HG03060 (cell line): ENCODE measurements at regions not wholly inside any gene's neighbourhood (a gene's known extent, or its start where the extent isn't known, plus 50 kb on each side); places are given as distances from the start of the nearest gene placed in this dataset.
"Not testable (repeated sequence)": the region's sequence is repeated elsewhere in the genome, so short reads cannot be mapped to it uniquely, and the experiment has no call there.

Experiments used
- ATAC-seq: cut with Tn5 transposase; IDR thresholded peaks from one replicate; pipeline ENCODE4 v1.9.1; 2021; ENCODE audit warnings: low read depth, moderate number of reproducible peaks; ENCODE audit not compliant: unreplicated experiment

DNA sequence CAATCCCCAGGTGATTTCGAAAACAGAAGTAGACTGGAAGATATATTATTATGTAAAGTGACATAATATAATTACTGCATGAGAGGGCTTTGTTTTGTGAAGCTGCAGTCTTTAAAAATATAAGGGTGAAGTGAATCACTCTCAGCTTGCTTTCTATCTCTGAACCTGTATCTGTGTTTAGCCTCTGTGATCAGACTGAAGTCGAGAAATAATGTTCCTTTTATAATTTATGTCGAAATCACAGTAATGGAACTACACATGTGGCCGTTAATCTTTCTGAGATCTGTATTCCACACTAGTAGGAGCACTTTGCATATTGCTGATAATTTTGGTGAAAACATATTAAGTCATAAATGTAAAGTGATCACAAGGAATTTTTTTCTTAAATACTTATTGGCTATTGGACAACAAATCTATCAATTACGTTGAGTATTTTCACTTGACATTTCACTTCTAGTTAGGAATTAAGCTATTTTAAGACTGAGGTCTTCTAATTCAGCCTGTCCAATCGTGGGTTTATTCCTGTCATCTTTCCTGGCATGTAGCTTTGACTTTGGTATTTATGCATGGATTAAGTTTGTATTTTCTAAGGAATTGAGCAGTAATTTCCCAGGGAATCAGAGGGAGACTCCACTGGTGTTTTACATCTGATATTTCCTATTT lies 268.2 kb upstream of the POT1 start:
- ATAC-seq = no peak

DNA sequence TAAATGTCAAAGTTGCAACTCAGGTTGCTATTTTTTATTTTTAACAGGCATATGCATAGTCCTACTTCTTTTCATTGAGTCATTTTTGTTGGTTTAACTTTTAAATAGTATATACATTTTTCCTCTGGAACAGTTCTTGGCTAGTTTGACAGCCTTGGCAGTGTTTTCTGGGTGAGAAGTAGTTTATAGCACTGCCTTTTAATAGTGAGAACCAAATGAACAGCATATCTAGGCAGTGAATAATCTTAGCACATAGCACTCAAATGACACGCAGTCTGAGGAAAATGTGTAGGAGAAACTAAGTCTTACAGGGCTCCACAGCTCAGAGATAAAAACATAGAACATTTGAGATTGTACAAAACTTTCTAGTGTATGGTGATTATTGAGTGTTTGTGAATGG lies 265.5 kb upstream of the POT1 start:
- ATAC-seq = no peak

DNA sequence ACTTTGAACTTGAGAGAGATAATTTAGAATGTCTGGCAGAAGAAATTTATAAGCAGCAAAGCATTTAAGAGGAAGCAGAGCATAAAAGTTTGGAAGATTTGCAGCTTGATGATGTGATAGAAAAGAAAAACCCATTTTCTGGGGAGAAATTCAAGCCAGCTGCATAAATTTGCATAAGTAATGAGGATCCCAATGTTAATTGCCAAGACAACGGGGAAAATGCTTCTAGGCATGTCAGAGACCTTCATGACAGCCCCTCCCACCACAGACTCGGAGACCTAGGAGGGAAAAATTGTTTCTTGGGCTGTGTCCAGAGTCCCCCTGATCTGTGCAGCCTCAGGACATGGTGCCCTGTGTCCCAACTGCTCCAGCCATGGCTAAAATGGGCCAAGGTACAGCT lies 263.6 kb upstream of the POT1 start:
- no peak for ATAC-seq

DNA sequence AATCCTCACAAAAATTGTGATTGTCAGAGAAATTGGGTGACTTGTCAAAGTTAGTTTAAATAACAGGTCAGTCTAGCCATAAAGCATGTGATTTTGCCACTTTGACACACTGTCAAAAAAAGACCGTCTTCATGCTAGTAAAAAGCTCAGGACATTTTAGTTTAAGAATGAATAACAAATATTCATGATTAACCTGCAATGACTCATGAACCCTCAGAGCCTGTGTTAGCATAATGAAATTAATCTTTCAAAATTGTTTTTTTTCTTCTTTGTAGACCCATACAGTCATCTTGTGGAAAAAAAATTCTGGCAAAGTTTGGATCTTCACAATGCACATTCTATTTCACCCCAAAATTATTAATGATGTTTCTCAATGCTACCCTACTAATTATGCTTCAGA lies 255.2 kb upstream of the POT1 start:
- no peak for ATAC-seq

GRCh38 chr7:125181569-125182267 lies 252.1 kb upstream of the POT1 start:
- ATAC-seq = not testable (repeated sequence)

GRCh38 chr7:125173571-125173970 lies 243.9 kb upstream of the POT1 start:
- ATAC-seq = no peak

- no peak for ATAC-seq
These were observed 239.5 kb upstream of the POT1 start for GRCh38 chr7:125169088-125169487.

DNA sequence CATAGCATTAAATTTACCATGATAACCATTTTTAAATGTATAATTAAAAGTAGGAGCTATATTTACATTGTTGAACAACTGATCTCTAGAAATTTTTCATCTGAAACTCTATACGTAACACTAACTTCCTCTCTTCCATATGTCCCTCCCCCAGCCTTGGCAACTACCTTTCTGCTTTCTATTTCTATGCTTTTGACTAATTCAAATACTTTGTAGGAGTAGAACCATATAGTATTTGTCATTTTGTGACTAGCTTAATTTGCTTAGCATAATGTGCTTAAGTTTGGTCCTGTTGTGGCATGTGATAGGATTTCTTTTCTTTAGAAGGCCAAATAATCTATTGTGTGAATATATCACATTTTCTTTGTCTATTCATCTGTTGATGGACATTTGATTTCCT lies 225.3 kb upstream of the POT1 start:
- no peak for ATAC-seq

DNA sequence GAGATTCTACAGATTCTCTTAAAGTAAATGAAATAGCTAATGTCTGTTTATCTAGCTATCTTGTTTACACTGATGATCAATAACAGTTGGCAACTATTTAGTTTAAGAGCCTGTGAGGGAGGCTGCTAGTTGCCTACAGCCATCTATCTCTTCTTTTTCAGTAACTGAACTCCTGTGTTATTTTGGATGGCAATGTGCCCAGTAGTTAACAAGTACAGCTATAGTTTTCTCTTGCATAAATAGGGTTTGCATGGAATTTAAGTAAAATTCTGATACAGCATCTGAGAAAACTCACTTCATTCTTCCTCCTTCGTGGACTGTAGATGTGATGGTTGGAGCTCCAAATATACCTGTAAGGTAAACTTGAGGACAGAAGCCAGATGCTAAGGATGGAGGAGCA lies 219.5 kb upstream of the POT1 start:
- ATAC-seq = no peak

GRCh38 chr7:125147047-125147446 lies 217.4 kb upstream of the POT1 start:
- no peak for ATAC-seq

DNA sequence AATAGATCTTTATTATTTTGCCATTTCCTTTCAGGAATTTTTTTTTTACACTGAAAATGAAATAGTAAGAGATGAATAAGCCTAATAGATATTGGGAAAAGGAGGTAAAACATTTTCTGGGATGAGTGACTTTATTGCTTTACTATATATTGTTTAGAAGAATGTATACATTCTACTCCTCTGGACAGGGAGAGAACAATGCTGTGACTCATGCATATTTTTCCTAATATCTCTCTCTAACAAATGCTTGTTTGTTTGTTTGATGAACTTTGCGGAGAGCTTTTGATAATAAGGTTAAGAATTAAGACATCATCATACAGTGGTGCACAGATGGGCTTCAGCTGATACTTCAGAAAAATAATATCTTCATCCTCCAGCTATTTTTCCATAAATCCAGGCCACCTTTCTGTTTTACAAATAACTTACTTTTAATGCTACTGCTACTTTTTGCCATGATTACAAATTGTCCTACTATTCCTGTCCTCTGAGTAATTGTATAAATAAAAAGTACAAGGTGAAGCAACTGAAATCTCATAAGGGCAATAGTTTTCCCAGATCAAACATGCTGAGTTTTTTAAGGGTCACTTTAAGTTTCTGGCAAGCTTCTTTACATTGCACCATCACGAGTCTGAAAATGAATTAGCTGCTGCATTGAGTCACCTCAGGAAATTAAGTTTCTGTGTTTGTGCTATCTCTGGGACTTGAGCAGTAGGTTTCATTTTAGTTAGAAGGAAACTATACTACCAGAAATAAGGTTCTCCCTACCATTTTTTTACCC lies 207.3 kb upstream of the POT1 start:
- no peak for ATAC-seq

DNA sequence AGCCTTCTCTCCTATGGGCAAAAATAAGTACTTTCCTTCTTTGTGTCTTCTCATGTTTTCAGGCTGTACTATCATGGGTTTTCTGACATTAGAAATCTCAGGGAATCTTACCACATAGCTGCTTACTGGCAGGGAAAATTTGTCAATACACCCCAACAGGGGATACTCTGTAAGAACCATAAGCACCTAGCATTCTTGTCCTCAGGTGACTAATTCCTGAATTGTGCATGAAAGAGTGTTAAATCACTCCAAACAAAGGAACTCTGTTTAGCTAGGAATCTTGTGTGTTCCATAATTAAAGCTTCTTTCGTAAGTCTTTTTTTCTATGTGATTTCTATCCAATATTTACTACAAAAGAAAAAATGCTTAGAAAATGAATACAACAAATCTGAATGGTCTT lies 206.7 kb upstream of the POT1 start:
- ATAC-seq = no peak

- no peak for ATAC-seq
These were observed 200.5 kb upstream of the POT1 start for GRCh38 chr7:125130173-125130572.

DNA sequence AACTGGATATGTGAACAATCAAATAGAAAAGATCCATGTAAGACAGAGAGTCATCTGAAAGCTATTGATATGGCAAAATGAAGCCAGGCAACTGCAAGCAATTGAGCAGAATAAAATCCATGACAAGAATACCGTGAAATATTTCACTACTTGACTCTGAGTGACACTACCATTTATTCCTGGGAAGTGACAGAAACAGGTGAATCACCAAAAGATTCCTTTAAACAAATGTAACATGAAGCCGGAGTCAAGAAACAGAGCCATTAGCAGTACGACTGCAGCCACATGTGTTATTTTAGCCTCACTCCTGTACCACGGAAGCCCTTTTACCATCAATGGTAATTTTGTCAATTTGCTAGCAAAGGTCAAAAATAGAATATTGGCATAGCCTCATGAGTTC lies 197.7 kb upstream of the POT1 start:
- no peak for ATAC-seq

DNA sequence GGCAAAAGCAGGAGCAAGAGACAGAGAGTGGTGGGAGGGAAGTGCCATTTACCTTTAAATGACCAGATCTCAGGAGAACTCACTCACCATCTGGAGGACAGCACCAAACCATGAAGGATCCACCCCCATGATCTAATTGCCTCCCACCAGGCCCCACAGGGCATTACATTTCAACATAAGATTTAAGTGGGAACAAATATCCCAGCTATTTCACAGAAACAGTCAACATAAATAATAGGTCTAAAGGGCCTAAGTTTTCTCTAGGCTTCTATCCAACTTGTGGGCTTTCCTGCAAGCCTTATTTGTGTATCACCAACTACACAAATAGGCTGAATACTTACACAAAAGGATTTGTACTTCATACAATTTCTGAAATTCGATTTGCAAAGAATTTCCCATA lies 196.8 kb upstream of the POT1 start:
- no peak for ATAC-seq

- no peak for ATAC-seq
These were observed 195.7 kb upstream of the POT1 start for GRCh38 chr7:125125315-125125714.

DNA sequence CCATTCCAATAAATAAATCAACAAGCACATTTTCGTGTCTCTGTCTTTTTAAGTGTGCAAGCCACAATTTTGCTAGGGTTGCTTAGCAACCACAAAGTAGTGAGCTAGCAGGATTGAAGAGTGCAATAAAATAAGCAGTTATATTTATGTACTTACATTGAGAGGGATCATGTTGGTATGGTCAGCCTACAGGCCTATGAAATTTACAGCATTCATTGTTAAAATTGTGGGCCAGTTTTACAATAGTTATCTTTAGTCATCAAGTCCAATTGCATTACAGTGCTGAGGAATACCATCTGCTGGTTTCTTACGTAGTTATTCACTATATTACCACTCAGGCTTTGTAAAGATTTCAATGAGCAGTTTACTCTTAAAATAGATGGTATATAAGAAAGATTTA lies 192.5 kb upstream of the POT1 start:
- ATAC-seq = no peak

DNA sequence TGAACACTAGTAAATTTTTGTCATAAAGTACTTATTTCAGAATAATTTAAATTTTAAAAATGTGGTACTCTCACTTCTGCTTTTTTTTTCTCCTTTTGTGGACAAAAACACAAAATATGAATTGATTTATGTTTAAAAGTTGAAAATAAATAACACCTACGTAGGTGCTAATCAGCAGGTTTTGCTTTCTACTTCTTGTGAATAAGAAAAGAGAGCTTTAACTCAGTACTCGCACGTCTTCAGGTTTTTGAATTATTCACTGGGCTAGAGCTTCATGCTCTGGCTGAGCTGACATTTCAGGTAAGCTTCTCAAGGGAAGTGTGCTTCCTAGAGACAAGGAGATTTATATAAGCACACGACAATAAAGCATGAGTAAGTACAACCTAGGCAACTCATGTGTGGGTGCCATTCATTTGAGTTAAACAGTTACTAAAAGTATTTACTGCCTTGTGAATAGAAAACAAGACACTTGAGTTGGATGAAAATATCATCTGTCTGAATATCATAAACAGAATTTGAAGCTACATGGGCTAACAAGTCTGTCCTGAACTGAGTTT lies 190.0 kb upstream of the POT1 start:
- no peak for ATAC-seq

- no peak for ATAC-seq
These were observed 188.8 kb upstream of the POT1 start for GRCh38 chr7:125118444-125118843.

DNA sequence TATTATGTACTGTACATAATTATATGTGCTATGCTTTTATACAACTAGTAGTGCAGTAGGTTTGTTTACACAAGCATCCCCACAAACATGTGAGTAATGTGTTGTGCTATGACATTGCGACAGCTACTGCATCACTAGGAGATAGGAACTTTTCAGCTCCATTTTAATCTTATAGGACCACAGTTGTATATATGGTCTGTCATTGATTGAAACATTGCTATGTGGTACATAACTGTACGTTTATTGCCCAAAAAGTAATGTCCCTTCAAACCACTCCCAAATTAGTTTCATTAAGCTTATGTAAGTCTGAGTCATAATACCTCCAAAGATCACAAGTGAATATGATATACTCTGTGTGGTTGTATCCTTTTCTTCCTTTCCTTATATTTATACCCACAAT lies 183.2 kb upstream of the POT1 start:
- ATAC-seq = no peak

DNA sequence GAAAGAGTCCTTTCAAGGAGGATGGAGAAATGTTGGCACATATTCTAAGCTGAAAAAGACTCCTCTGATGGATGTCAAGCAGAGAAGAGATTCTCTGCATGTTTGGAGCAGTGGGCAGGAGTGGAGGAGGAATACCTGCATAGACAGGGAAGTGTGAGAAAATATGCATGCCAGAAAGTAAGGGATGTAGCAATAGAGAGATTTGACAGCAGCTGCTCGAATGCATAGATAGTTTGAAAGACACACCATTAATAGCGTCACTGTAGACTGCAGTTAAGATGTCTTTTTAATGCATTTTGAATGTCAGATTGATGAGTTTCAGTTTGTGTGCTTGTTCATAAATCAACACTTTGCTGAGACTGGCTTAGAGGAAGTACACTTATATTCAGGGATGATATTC lies 169.9 kb upstream of the POT1 start:
- no peak for ATAC-seq
